ENCODE measurements at regions not wholly inside any gene's neighbourhood (a gene's known extent, or its start where the extent isn't known, plus 50 kb on each side); places are given as distances from the start of the nearest gene placed in this dataset.

GRCh38 chr18:78072375-78072774 lies 822.7 kb downstream of the GALR1 start:
- Histone ChIP-seq H3K4me2 (ENCODE audit: low read length, poor library complexity, severe bottlenecking) (no peak overlapping the region), H3K23ac (ENCODE audit: low read length in 2 of 2) (no peak overlapping the region), H2AK5ac (ENCODE audit: low read length, severe bottlenecking) (no peak overlapping the region), H3K9ac (ENCODE audit: low read length) (no peak overlapping the region), H3K4me1 (ENCODE audit: control insufficient read depth, insufficient read depth, low read depth, low read length) (no peaks in the 10 kb centered on the region), H3K36me3 (ENCODE audit: control insufficient read depth in 1 of 2, insufficient read depth in 2 of 2, low read depth in 1 of 2, low read length in 2 of 2) (no peaks in the 10 kb centered on the region), H2BK120ac (ENCODE audit: low read depth, low read length) (no peak overlapping the region), H3K4ac (ENCODE audit: low read depth in 1 of 2, low read length in 2 of 2) (no peak overlapping the region), H2BK5ac (ENCODE audit: low read depth, low read length, poor library complexity, severe bottlenecking) (no peak overlapping the region), H4K91ac (ENCODE audit: low read length) (no peak overlapping the region), H3K27me3 (ENCODE audit: control insufficient read depth in 1 of 2, insufficient read depth in 1 of 2, low read length in 2 of 2) (no peaks in the 10 kb centered on the region), H3K4me3 (ENCODE audit: insufficient read depth in 1 of 2, low read depth in 1 of 2, low read length in 2 of 2) (no peak overlapping the region), H3K27ac (ENCODE audit: low read length, poor library complexity, severe bottlenecking) (no peak overlapping the region), H4K8ac (ENCODE audit: low read length) (no peak overlapping the region), H3K18ac (ENCODE audit: low read depth in 1 of 2, low read length in 2 of 2) (no peak overlapping the region), H3K9me3 (ENCODE audit: control insufficient read depth, low read length) (no peaks in the 10 kb centered on the region), H3K79me1 (replicated peaks; ENCODE audit: low read length, poor library complexity, severe bottlenecking) (no peaks in the 10 kb centered on the region), H2AFZ (ENCODE audit: low read depth, low read length) (no peak overlapping the region), H2BK12ac (ENCODE audit: low read length in 2 of 2) (no peak overlapping the region), H2BK15ac (ENCODE audit: low read depth, poor library complexity, severe bottlenecking) (no peak overlapping the region), H3K14ac (ENCODE audit: low read length in 2 of 2) (no peak overlapping the region)
- WGBS = 81% methylated on average over 14 of the region's 14 CpGs
- DNase-seq = no peak

DNA sequence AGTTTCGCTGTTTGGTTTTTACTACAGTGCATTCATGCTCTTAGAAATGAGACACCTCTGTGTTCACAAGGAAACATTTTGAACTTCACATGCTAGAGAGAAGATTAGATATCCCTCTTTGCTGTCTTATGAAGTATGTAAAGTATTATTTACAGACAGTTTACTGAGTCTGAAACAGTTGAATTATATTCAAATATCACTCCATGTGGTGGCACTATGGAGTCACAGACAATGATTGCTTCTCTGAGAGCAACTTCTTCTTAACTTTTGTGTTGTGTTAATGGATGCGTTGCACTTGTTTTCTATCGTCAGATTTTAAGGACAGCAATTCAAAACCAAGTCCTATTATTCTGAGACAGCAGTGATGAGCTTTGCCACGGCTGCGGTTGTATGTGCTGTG lies 823.6 kb downstream of the GALR1 start:
- no peak overlapping the region for H2AK5ac ChIP-seq (ENCODE audit: low read length, severe bottlenecking)
- H3K36me3 ChIP-seq (ENCODE audit: control insufficient read depth in 1 of 2, insufficient read depth in 2 of 2, low read depth in 1 of 2, low read length in 2 of 2) = no peaks in the 10 kb centered on the region
- H2BK15ac ChIP-seq (ENCODE audit: low read depth, poor library complexity, severe bottlenecking) = no peak overlapping the region
- H3K23ac ChIP-seq (ENCODE audit: low read length in 2 of 2) = no peak overlapping the region
- no peak overlapping the region for H4K91ac ChIP-seq (ENCODE audit: low read length)
- no peak for DNase-seq
- H2BK120ac ChIP-seq (ENCODE audit: low read depth, low read length) = no peak overlapping the region
- H3K4ac ChIP-seq (ENCODE audit: low read depth in 1 of 2, low read length in 2 of 2) = no peak overlapping the region
- no peak overlapping the region for H3K9ac ChIP-seq (ENCODE audit: low read length)
- no peak overlapping the region for H3K18ac ChIP-seq (ENCODE audit: low read depth in 1 of 2, low read length in 2 of 2)
- no peaks in the 10 kb centered on the region for H3K4me1 ChIP-seq (ENCODE audit: control insufficient read depth, insufficient read depth, low read depth, low read length)
- no peaks in the 10 kb centered on the region for H3K27me3 ChIP-seq (ENCODE audit: control insufficient read depth in 1 of 2, insufficient read depth in 1 of 2, low read length in 2 of 2)
- H2BK12ac ChIP-seq (ENCODE audit: low read length in 2 of 2) = no peak overlapping the region
- no peak overlapping the region for H2AFZ ChIP-seq (ENCODE audit: low read depth, low read length)
- H4K8ac ChIP-seq (ENCODE audit: low read length) = no peak overlapping the region
- no peak overlapping the region for H2BK5ac ChIP-seq (ENCODE audit: low read depth, low read length, poor library complexity, severe bottlenecking)
- H3K4me2 ChIP-seq (ENCODE audit: low read length, poor library complexity, severe bottlenecking) = no peak overlapping the region
- H3K27ac ChIP-seq (ENCODE audit: low read length, poor library complexity, severe bottlenecking) = no peak overlapping the region
- 80% methylated on average over 2 of the region's 5 CpGs for WGBS
- no peak overlapping the region for H3K14ac ChIP-seq (ENCODE audit: low read length in 2 of 2)
- H3K4me3 ChIP-seq (ENCODE audit: insufficient read depth in 1 of 2, low read depth in 1 of 2, low read length in 2 of 2) = no peak overlapping the region
- no peaks in the 10 kb centered on the region for H3K9me3 ChIP-seq (ENCODE audit: control insufficient read depth, low read length)
- H3K79me1 ChIP-seq (replicated peaks; ENCODE audit: low read length, poor library complexity, severe bottlenecking) = no peaks in the 10 kb centered on the region

GRCh38 chr18:78074400-78075020 lies 824.9 kb downstream of the GALR1 start:
- Histone ChIP-seq H3K4me2 (ENCODE audit: low read length, poor library complexity, severe bottlenecking) (no peak overlapping the region), H3K18ac (ENCODE audit: low read depth in 1 of 2, low read length in 2 of 2) (no peak overlapping the region), H3K9me3 (ENCODE audit: control insufficient read depth, low read length) (no peaks in the 10 kb centered on the region), H3K4me1 (ENCODE audit: control insufficient read depth, insufficient read depth, low read depth, low read length) (no peaks in the 10 kb centered on the region), H4K8ac (ENCODE audit: low read length) (no peak overlapping the region), H3K14ac (ENCODE audit: low read length in 2 of 2) (no peak overlapping the region), H2AFZ (ENCODE audit: low read depth, low read length) (no peak overlapping the region), H4K91ac (ENCODE audit: low read length) (no peak overlapping the region), H2BK12ac (ENCODE audit: low read length in 2 of 2) (no peak overlapping the region), H3K27me3 (ENCODE audit: control insufficient read depth in 1 of 2, insufficient read depth in 1 of 2, low read length in 2 of 2) (no peaks in the 10 kb centered on the region), H2BK5ac (ENCODE audit: low read depth, low read length, poor library complexity, severe bottlenecking) (no peak overlapping the region), H3K36me3 (ENCODE audit: control insufficient read depth in 1 of 2, insufficient read depth in 2 of 2, low read depth in 1 of 2, low read length in 2 of 2) (no peaks in the 10 kb centered on the region), H2AK5ac (ENCODE audit: low read length, severe bottlenecking) (no peak overlapping the region), H3K27ac (ENCODE audit: low read length, poor library complexity, severe bottlenecking) (no peak overlapping the region), H2BK120ac (ENCODE audit: low read depth, low read length) (no peak overlapping the region), H3K4ac (ENCODE audit: low read depth in 1 of 2, low read length in 2 of 2) (no peak overlapping the region), H3K4me3 (ENCODE audit: insufficient read depth in 1 of 2, low read depth in 1 of 2, low read length in 2 of 2) (no peak overlapping the region), H2BK15ac (ENCODE audit: low read depth, poor library complexity, severe bottlenecking) (no peak overlapping the region), H3K79me1 (replicated peaks; ENCODE audit: low read length, poor library complexity, severe bottlenecking) (no peaks in the 10 kb centered on the region), H3K23ac (ENCODE audit: low read length in 2 of 2) (no peak overlapping the region), H3K9ac (ENCODE audit: low read length) (no peak overlapping the region)
- 68% methylated on average over 12 of the region's 12 CpGs for WGBS
- DNase-seq = no peak

DNA sequence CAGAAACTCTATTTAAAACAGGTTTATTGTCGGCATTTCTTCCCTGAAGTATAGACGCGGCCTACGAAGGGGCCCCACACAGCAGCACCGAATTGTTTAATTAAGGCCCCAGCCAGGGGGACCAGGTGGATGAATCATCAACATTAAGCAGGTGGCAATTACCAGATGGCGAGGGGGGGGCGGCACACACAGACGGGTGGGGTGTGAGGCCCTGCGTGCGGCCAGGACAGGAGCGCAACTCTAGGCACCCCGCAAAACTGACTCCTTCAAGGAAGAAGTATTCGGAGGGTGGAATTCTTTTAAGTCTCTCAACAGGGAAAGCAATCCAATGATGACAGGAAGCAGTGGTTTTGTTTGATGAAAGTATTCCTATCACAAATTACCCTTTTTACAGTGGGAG lies 830.4 kb downstream of the GALR1 start:
- no peak overlapping the region for H3K18ac ChIP-seq (ENCODE audit: low read depth in 1 of 2, low read length in 2 of 2)
- no peak overlapping the region for H3K9ac ChIP-seq (ENCODE audit: low read length)
- no peak overlapping the region for H4K8ac ChIP-seq (ENCODE audit: low read length)
- H2BK120ac ChIP-seq (ENCODE audit: low read depth, low read length) = no peak overlapping the region
- peaks cover 10% of the 10 kb centered on the region for H3K9me3 ChIP-seq (ENCODE audit: control insufficient read depth, low read length)
- H2BK15ac ChIP-seq (ENCODE audit: low read depth, poor library complexity, severe bottlenecking) = no peak overlapping the region
- no peak overlapping the region for H3K4me3 ChIP-seq (ENCODE audit: insufficient read depth in 1 of 2, low read depth in 1 of 2, low read length in 2 of 2)
- H3K27ac ChIP-seq (ENCODE audit: low read length, poor library complexity, severe bottlenecking) = no peak overlapping the region
- 80% methylated on average over 11 of the region's 13 CpGs for WGBS
- H3K4me2 ChIP-seq (ENCODE audit: low read length, poor library complexity, severe bottlenecking) = no peak overlapping the region
- no peak overlapping the region for H3K4ac ChIP-seq (ENCODE audit: low read depth in 1 of 2, low read length in 2 of 2)
- no peak overlapping the region for H4K91ac ChIP-seq (ENCODE audit: low read length)
- no peak overlapping the region for H2BK5ac ChIP-seq (ENCODE audit: low read depth, low read length, poor library complexity, severe bottlenecking)
- no peak overlapping the region for H2AK5ac ChIP-seq (ENCODE audit: low read length, severe bottlenecking)
- H2AFZ ChIP-seq (ENCODE audit: low read depth, low read length) = no peak overlapping the region
- H3K36me3 ChIP-seq (ENCODE audit: control insufficient read depth in 1 of 2, insufficient read depth in 2 of 2, low read depth in 1 of 2, low read length in 2 of 2) = no peaks in the 10 kb centered on the region
- no peak overlapping the region for H3K23ac ChIP-seq (ENCODE audit: low read length in 2 of 2)
- no peak overlapping the region for H3K14ac ChIP-seq (ENCODE audit: low read length in 2 of 2)
- H3K27me3 ChIP-seq (ENCODE audit: control insufficient read depth in 1 of 2, insufficient read depth in 1 of 2, low read length in 2 of 2) = no peaks in the 10 kb centered on the region
- no peaks in the 10 kb centered on the region for H3K79me1 ChIP-seq (replicated peaks; ENCODE audit: low read length, poor library complexity, severe bottlenecking)
- no peaks in the 10 kb centered on the region for H3K4me1 ChIP-seq (ENCODE audit: control insufficient read depth, insufficient read depth, low read depth, low read length)
- no peak for DNase-seq
- no peak overlapping the region for H2BK12ac ChIP-seq (ENCODE audit: low read length in 2 of 2)

All from mesenchymal stem cell (in vitro differentiated cells and primary cell).